PC-9 (cell line): ENCODE measurements at regions not wholly inside any gene's neighbourhood (a gene's known extent, or its start where the extent isn't known, plus 50 kb on each side); places are given as distances from the start of the nearest gene placed in this dataset.

Experiments used
- BruUV-seq: library from RNA; stranded (reverse); fragments of 400-500 nt; replicated peaks from 2 replicates; lab custom pipeline; 2021; lab: Mats Ljungman, UMichigan
- CTCF ChIA-PET: fragments of 300-600 bp; sonication (Branson Sonifier 250); formaldehyde crosslinking; loops from one replicate; lab custom pipeline; 2022; ENCODE audit warnings: antibody characterized with exemption; lab: Charles Lee
- POLR2A ChIA-PET: fragments of 300-600 bp; sonication (Branson Sonifier 250); formaldehyde crosslinking; loops from one replicate; lab custom pipeline; 2022; ENCODE audit warnings: antibody characterized with exemption; ENCODE audit not compliant: unreplicated experiment; lab: Charles Lee
- DNase-seq, 2 experiments: peaks; one replicate each; pipeline versions ENCODE4 v3.0.0 to v3.0.0-alpha.2; 2015 to 2022; ENCODE audit warnings: mixed read lengths in 1 of 2
- H2AFZ ChIP-seq: fragments of 200-600 bp; sonication (generic); 2 replicates; pipeline ENCODE4 v1.8.1; 2017; ENCODE audit warnings: antibody characterized with exemption
- H3F3A ChIP-seq: fragments of 200-600 bp; sonication (generic); 2 replicates; pipeline ENCODE4 v1.8.1; 2017; ENCODE audit warnings: antibody characterized with exemption, mild to moderate bottlenecking, low read depth; ENCODE audit not compliant: insufficient read depth
- H3K27ac ChIP-seq: fragments of 200-600 bp; sonication (generic); 2 replicates; pipeline ENCODE4 v1.6.1; 2016; ENCODE audit warnings: mixed run types
- H3K27me3 ChIP-seq: fragments of 200-600 bp; sonication (generic); 2 replicates; pipeline ENCODE4 v1.6.1; 2016; ENCODE audit warnings: low read depth, mixed run types; ENCODE audit not compliant: insufficient read depth
- H3K36me3 ChIP-seq: fragments of 200-600 bp; sonication (generic); 2 replicates; pipeline ENCODE4 v1.6.1; 2016; ENCODE audit warnings: low read depth, mixed run types
- H3K4me1 ChIP-seq: fragments of 200-600 bp; sonication (generic); replicated peaks from 2 replicates; pipeline ENCODE4 v1.6.1; 2016; ENCODE audit warnings: mixed run types; ENCODE audit not compliant: insufficient read depth
- H3K4me2 ChIP-seq: fragments of 200-600 bp; sonication (generic); 2 replicates; pipeline ENCODE4 v1.6.1; 2017; ENCODE audit warnings: mixed run types
- H3K4me3 ChIP-seq: fragments of 200-600 bp; sonication (generic); 2 replicates; pipeline ENCODE4 v1.6.1; 2016; ENCODE audit warnings: mixed run types
- H3K79me2 ChIP-seq: fragments of 200-600 bp; sonication (generic); 2 replicates; pipeline ENCODE4 v1.6.1; 2017; ENCODE audit warnings: low read depth, mixed run types
- H3K9me2 ChIP-seq: fragments of 200-600 bp; sonication (generic); 2 replicates; pipeline ENCODE4 v1.8.1; 2017; ENCODE audit warnings: mild to moderate bottlenecking; ENCODE audit not compliant: insufficient read depth
- H3K9me3 ChIP-seq: fragments of 200-600 bp; sonication (generic); 2 replicates; pipeline ENCODE4 v1.8.1; 2016; ENCODE audit warnings: low read depth; ENCODE audit not compliant: insufficient read depth
- H4K20me1 ChIP-seq: fragments of 200-600 bp; sonication (generic); 2 replicates; pipeline ENCODE4 v1.8.1; 2017; ENCODE audit not compliant: insufficient read depth
- CTCF ChIP-seq: fragments of 200-600 bp; sonication (generic); conservative IDR thresholded peaks from 2 replicates; pipeline ENCODE4 v1.6.1; 2017; ENCODE audit warnings: mixed run types, antibody characterized with exemption, mild to moderate bottlenecking, moderate library complexity
- EZH2 ChIP-seq: fragments of 200-600 bp; sonication (generic); IDR thresholded peaks from 2 replicates; pipeline ENCODE4 v1.8.0; 2017; ENCODE audit warnings: antibody characterized with exemption, low read depth
- intact Hi-C: fragments of 100-400 bp; cut with micrococcal nuclease; formaldehyde crosslinking; loops from one replicate; pipeline ENCODE4 v1.10.0; 2022; ENCODE audit not compliant: unreplicated experiment

- no peak for DNase-seq
- no peak overlapping the region for H3K4me3 ChIP-seq
- BruUV-seq = no TSS peak
- CTCF ChIA-PET = no interaction called here
- H3K4me2 ChIP-seq = no peak overlapping the region
- H3K36me3 ChIP-seq = no peaks in the 10 kb centered on the region
- no peaks in the 10 kb centered on the region for H3K27me3 ChIP-seq
- no peak overlapping the region for H3K27ac ChIP-seq
- intact Hi-C loops = no loop called here
- H3K79me2 ChIP-seq = no peaks in the 10 kb centered on the region
- no peaks in the 10 kb centered on the region for H3F3A ChIP-seq
- H2AFZ ChIP-seq = no peak overlapping the region
- H4K20me1 ChIP-seq = no peaks in the 10 kb centered on the region
- POLR2A ChIA-PET = no interaction called here
- no peaks in the 10 kb centered on the region for H3K9me3 ChIP-seq
- H3K9me2 ChIP-seq = no peaks in the 10 kb centered on the region
- TF ChIP-seq EZH2 (no peak), CTCF (no peak)
- H3K4me1 ChIP-seq = no peaks in the 10 kb centered on the region
Observed at GRCh38 chr4:129682586-129682985, 586.6 kb downstream of the C4orf33 start.

GRCh38 chr4:129707949-129708348 lies 612.0 kb downstream of the C4orf33 start:
- no peak for DNase-seq
- Histone ChIP-seq H3K4me2 (no peak overlapping the region), H3K27ac (no peak overlapping the region), H3K79me2 (no peaks in the 10 kb centered on the region), H3K4me3 (no peak overlapping the region), H3K4me1 (no peaks in the 10 kb centered on the region), H3K9me2 (no peaks in the 10 kb centered on the region), H2AFZ (no peak overlapping the region), H3K36me3 (no peaks in the 10 kb centered on the region), H4K20me1 (no peaks in the 10 kb centered on the region), H3K27me3 (no peaks in the 10 kb centered on the region), H3F3A (no peaks in the 10 kb centered on the region), H3K9me3 (no peaks in the 10 kb centered on the region)
- CTCF ChIA-PET = no interaction called here
- no peak for TF ChIP-seq EZH2
- TF ChIP-seq CTCF = no peak
- POLR2A ChIA-PET = no interaction called here
- no TSS peak for BruUV-seq
- intact Hi-C loops = no loop called here

GRCh38 chr4:129708784-129709183 lies 612.8 kb downstream of the C4orf33 start:
- POLR2A ChIA-PET = interaction anchor here (0.7 kb wide), 1 partner anchor 11 kb away, joined by 5 read pairs; no protein-coding TSS in a partner anchor

More at GRCh38 chr4:129708784-129709183, 612.8 kb downstream of the C4orf33 start:
- intact Hi-C loops = no loop called here
- no TSS peak for BruUV-seq
- Histone ChIP-seq H3K4me2 (no peak overlapping the region), H3K4me1 (no peaks in the 10 kb centered on the region), H3F3A (no peaks in the 10 kb centered on the region), H3K27ac (no peak overlapping the region), H4K20me1 (no peaks in the 10 kb centered on the region), H3K9me3 (no peaks in the 10 kb centered on the region), H3K36me3 (no peaks in the 10 kb centered on the region), H3K79me2 (no peaks in the 10 kb centered on the region), H3K4me3 (no peak overlapping the region), H3K27me3 (no peaks in the 10 kb centered on the region), H2AFZ (no peak overlapping the region), H3K9me2 (no peaks in the 10 kb centered on the region)
- CTCF ChIA-PET = no interaction called here
- DNase-seq = no peak
- no peak for TF ChIP-seq CTCF
- no peak for TF ChIP-seq EZH2
